H9 (cell line): ENCODE measurements at regions not wholly inside any gene's neighbourhood (a gene's known extent, or its start where the extent isn't known, plus 50 kb on each side); places are given as distances from the start of the nearest gene placed in this dataset.

Experiments
- DNase-seq: peaks from one replicate; pipeline ENCODE4 v3.0.0-alpha.2; 2017
- H2AFZ ChIP-seq: one replicate; pipeline ENCODE4 v1.6.1; 2013; ENCODE audit warnings: mild to moderate bottlenecking, low read length, control low read depth, moderate library complexity
- H2AK5ac ChIP-seq: 2 replicates; pipeline ENCODE4 v1.6.1; 2013; ENCODE audit warnings: low read length, control low read depth, mixed read lengths; ENCODE audit not compliant: insufficient read length
- H2BK120ac ChIP-seq: one replicate; pipeline ENCODE4 v1.6.1; 2013; ENCODE audit warnings: low read depth, mild to moderate bottlenecking, low read length, control low read depth, inconsistent platforms; ENCODE audit not compliant: poor library complexity, severe bottlenecking
- H2BK12ac ChIP-seq: 2 replicates; pipeline ENCODE4 v1.6.1; 2013; ENCODE audit warnings: low read length, control low read depth, mixed read lengths, low read depth; ENCODE audit not compliant: insufficient read length
- H2BK15ac ChIP-seq: 2 replicates; pipeline ENCODE4 v1.6.1; 2013; ENCODE audit warnings: low read depth, low read length, control low read depth
- H2BK20ac ChIP-seq: one replicate; pipeline ENCODE4 v1.6.1; 2013; ENCODE audit warnings: low read depth, mild to moderate bottlenecking, low read length, control low read depth, inconsistent platforms; ENCODE audit not compliant: poor library complexity, severe bottlenecking
- H2BK5ac ChIP-seq: 2 replicates; pipeline ENCODE4 v1.6.1; 2013; ENCODE audit warnings: low read length, control low read depth, mixed read lengths; ENCODE audit not compliant: insufficient read length
- H3K14ac ChIP-seq: 2 replicates; pipeline ENCODE4 v1.6.1; 2013; ENCODE audit warnings: low read length, control low read depth; ENCODE audit not compliant: insufficient read depth
- H3K18ac ChIP-seq: 2 replicates; pipeline ENCODE4 v1.6.1; 2013; ENCODE audit warnings: low read depth, mild to moderate bottlenecking, mixed read lengths, low read length, control low read depth; ENCODE audit not compliant: insufficient read length
- H3K23ac ChIP-seq: 2 replicates; pipeline ENCODE4 v1.6.1; 2013; ENCODE audit warnings: low read length, control low read depth, mixed read lengths, low read depth; ENCODE audit not compliant: insufficient read length
- H3K23me2 ChIP-seq: 2 replicates; pipeline ENCODE4 v1.6.1; 2013; ENCODE audit warnings: low read depth, mild to moderate bottlenecking, mixed read lengths, low read length, control low read depth; ENCODE audit not compliant: insufficient read length, poor library complexity, severe bottlenecking
- H3K27ac ChIP-seq: 2 replicates; pipeline ENCODE4 v1.5.1; 2013; ENCODE audit warnings: low read length, control low read depth, mixed read lengths, low read depth; ENCODE audit not compliant: insufficient read length
- H3K27me3 ChIP-seq: 2 replicates; pipeline ENCODE4 v1.6.1; 2013; ENCODE audit warnings: low read length, control low read depth, inconsistent platforms; ENCODE audit not compliant: insufficient read depth
- H3K4ac ChIP-seq: 2 replicates; pipeline ENCODE4 v1.6.1; 2013; ENCODE audit warnings: low read depth, mild to moderate bottlenecking, control low read depth, inconsistent platforms, low read length, moderate library complexity
- H3K4me1 ChIP-seq: 2 replicates; pipeline ENCODE4 v1.6.1; 2013; ENCODE audit warnings: low read length, control low read depth, inconsistent platforms; ENCODE audit not compliant: insufficient read depth
- H3K4me2 ChIP-seq: 2 replicates; pipeline ENCODE4 v1.6.1; 2013; ENCODE audit warnings: low read length, control low read depth, mixed read lengths; ENCODE audit not compliant: insufficient read length, insufficient read depth
- H3K56ac ChIP-seq: 2 replicates; pipeline ENCODE4 v1.6.1; 2013; ENCODE audit warnings: low read depth, mild to moderate bottlenecking, mixed read lengths, low read length, control low read depth; ENCODE audit not compliant: insufficient read length
- H3K79me1 ChIP-seq: 2 replicates; pipeline ENCODE4 v1.6.1; 2013; ENCODE audit warnings: low read depth, mild to moderate bottlenecking, moderate library complexity, low read length, control low read depth, inconsistent platforms; ENCODE audit not compliant: insufficient read depth, poor library complexity, severe bottlenecking
- H3K79me2 ChIP-seq: 2 replicates; pipeline ENCODE4 v1.6.1; 2013; ENCODE audit warnings: low read length, control low read depth, inconsistent platforms; ENCODE audit not compliant: insufficient read depth
- H3K9ac ChIP-seq: 2 replicates; pipeline ENCODE4 v1.6.1; 2013; ENCODE audit warnings: low read length, control low read depth, mixed read lengths; ENCODE audit not compliant: insufficient read length; ENCODE audit errors: extremely low read depth
- H3K9me3 ChIP-seq: one replicate; pipeline ENCODE4 v1.6.1; 2013; ENCODE audit warnings: low read depth, low read length, inconsistent platforms; ENCODE audit not compliant: control insufficient read depth
- H3T11ph ChIP-seq: one replicate; pipeline ENCODE4 v1.6.1; 2013; ENCODE audit warnings: mild to moderate bottlenecking, low read length, control low read depth, inconsistent platforms
- H4K20me1 ChIP-seq: one replicate; pipeline ENCODE4 v1.6.1; 2013; ENCODE audit not compliant: control insufficient read depth, insufficient read length, insufficient read depth
- H4K5ac ChIP-seq: 2 replicates; pipeline ENCODE4 v1.6.1; 2013; ENCODE audit warnings: low read depth, mild to moderate bottlenecking, mixed read lengths, low read length, control low read depth; ENCODE audit not compliant: insufficient read length
- H4K8ac ChIP-seq: replicated peaks from 2 replicates; pipeline ENCODE4 v1.6.1; 2013; ENCODE audit warnings: low read length, control low read depth, mixed read lengths, low read depth; ENCODE audit not compliant: insufficient read length
- H4K91ac ChIP-seq: 2 replicates; pipeline ENCODE4 v1.6.1; 2013; ENCODE audit warnings: low read depth, mild to moderate bottlenecking, moderate library complexity, mixed read lengths, low read length, control low read depth; ENCODE audit not compliant: insufficient read length
- H3K27ac Mint-ChIP-seq, 3 experiments: 2 replicates in 2 of 3; 3 replicates in 1 of 3; pipeline ENCODE4 v1.8.0; 2020 to 2021; ENCODE audit warnings: mixed read lengths in 3 of 3, mild to moderate bottlenecking in 1 of 3, moderate library complexity in 1 of 3
- H3K27me3 Mint-ChIP-seq: 2 replicates; pipeline ENCODE4 v1.8.0; 2021; ENCODE audit warnings: low read depth, mild to moderate bottlenecking, moderate library complexity, mixed read lengths
- H3K36me3 Mint-ChIP-seq, 3 experiments: 2 replicates in 2 of 3; 3 replicates in 1 of 3; pipeline ENCODE4 v1.8.0; 2020 to 2021; ENCODE audit warnings: low read depth in 3 of 3, mixed read lengths in 3 of 3; ENCODE audit not compliant: insufficient read depth in 1 of 3
- H3K4me1 Mint-ChIP-seq, 2 experiments: 2 replicates each; pipeline ENCODE4 v1.8.0; 2020; ENCODE audit warnings: mixed read lengths in 2 of 2
- H3K4me3 Mint-ChIP-seq, 2 experiments: 2 replicates in 1 of 2; 3 replicates in 1 of 2; pipeline ENCODE4 v1.8.0; 2020 to 2021; ENCODE audit warnings: mild to moderate bottlenecking in 2 of 2, mixed read lengths in 2 of 2, moderate library complexity in 1 of 2
- H3K9me3 Mint-ChIP-seq, 2 experiments: 2 replicates in 1 of 2; 3 replicates in 1 of 2; pipeline ENCODE4 v1.8.0; 2020; ENCODE audit warnings: mild to moderate bottlenecking in 2 of 2, mixed read lengths in 2 of 2, moderate library complexity in 1 of 2
- CTCF ChIP-seq: fragments of 200-600 bp; sonication (generic); conservative IDR thresholded peaks from 3 replicates; pipeline ENCODE4 v1.8.0; 2021; ENCODE audit warnings: antibody characterized with exemption, mild to moderate bottlenecking
- WGBS: extraction: QIAGEN DNeasy Blood & Tissue Kit; methylation state at CpG from one replicate; pipeline ENCODE4 v1.1.7; 2013; ENCODE audit warnings: missing lambda C conversion rate, low lambda C conversion rate, mixed read lengths; ENCODE audit not compliant: insufficient read length; ENCODE audit errors: extremely low coverage; 5-methylcytosine and 5-hydroxymethylcytosine counted together

DNA sequence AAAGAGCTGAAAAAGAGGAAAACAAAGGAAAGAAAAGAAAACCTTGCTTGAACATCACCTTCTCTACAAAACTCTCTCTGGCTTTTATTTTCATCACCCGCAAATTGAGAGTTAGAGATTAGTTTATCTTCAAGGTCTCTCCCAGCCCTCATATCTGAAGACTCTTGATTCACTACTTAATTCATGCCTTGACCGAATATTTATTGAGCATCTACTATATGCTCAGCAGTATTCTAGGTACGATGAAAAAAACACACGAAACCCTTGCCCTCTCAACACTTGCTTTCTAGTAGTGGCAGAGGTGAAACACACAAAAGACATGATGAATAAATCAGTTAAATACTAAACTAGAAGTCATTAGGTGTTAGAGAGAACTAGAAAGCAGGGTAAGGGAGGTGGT is 150.6 kb upstream of the CADM1 start:
- H3K9me3 Mint-ChIP-seq = no peaks in the 10 kb centered on the region
- no peak for DNase-seq
- Histone ChIP-seq H3K23me2 (peaks cover 5% of the 10 kb centered on the region), H2BK5ac (no peak overlapping the region), H3K4ac (no peak overlapping the region), H4K91ac (no peak overlapping the region), H2BK12ac (no peak overlapping the region), H4K8ac (no peak overlapping the region), H3K9ac (no peak overlapping the region), H3K27me3 (peaks cover 9% of the 10 kb centered on the region; the same call in 1 of the 2 replicates), H2BK120ac (no peak overlapping the region), H3T11ph (no peak overlapping the region), H3K4me1 (no peaks in the 10 kb centered on the region), H2BK15ac (no peak overlapping the region), H3K56ac (no peak overlapping the region), H3K18ac (no peak overlapping the region), H3K79me1 (no peaks in the 10 kb centered on the region), H3K4me2 (no peak overlapping the region), H2AFZ (no peak overlapping the region), H3K23ac (no peak overlapping the region), H3K79me2 (no peaks in the 10 kb centered on the region), H3K14ac (no peak overlapping the region), H3K9me3 (no peaks in the 10 kb centered on the region), H3K27ac (no peak overlapping the region), H2AK5ac (no peak overlapping the region), H4K20me1 (no peaks in the 10 kb centered on the region), H4K5ac (no peak overlapping the region), H2BK20ac (no peak overlapping the region)
- H3K27me3 Mint-ChIP-seq = peaks cover 66% of the 10 kb centered on the region
- no peak overlapping the region for H3K27ac Mint-ChIP-seq
- H3K4me1 Mint-ChIP-seq = peaks cover 27 to 35% of the 10 kb centered on the region in 2 experiments
- TF ChIP-seq CTCF = no peak
- no peaks in the 10 kb centered on the region for H3K36me3 Mint-ChIP-seq
- WGBS = no CpG with 5 or more reads among the region's 4 CpGs
- H3K4me3 Mint-ChIP-seq = no peak overlapping the region
